GM12865 (cell line): ENCODE measurements at regions not wholly inside any gene's neighbourhood (a gene's known extent, or its start where the extent isn't known, plus 50 kb on each side); places are given as distances from the start of the nearest gene placed in this dataset.

Experiments
- DNase-seq: peaks from one replicate; pipeline ENCODE4 v3.0.0; 2010; ENCODE audit warnings: low read depth
- H3K4me3 ChIP-seq: 2 replicates; pipeline ENCODE4 v1.5.1; 2011; ENCODE audit warnings: mild to moderate bottlenecking, low read depth, low read length, control low read depth
- CTCF ChIP-seq: IDR thresholded peaks from 2 replicates; pipeline ENCODE4 v1.5.1; 2011; ENCODE audit warnings: low read length, control low read depth, low read depth, inconsistent platforms; ENCODE audit not compliant: insufficient read depth; ENCODE audit errors: missing control alignments

GRCh38 chr20:24144371-24144770 lies 155.8 kb upstream of the GGTLC1 start:
- no peak for DNase-seq
- no peak overlapping the region for H3K4me3 ChIP-seq
- no peak for TF ChIP-seq CTCF

- DNase-seq, result no peak
- TF ChIP-seq CTCF, result no peak
- H3K4me3 ChIP-seq, result no peak overlapping the region
These were observed 152.5 kb upstream of the GGTLC1 start for GRCh38 chr20:24141111-24141510.

- H3K4me3 ChIP-seq, result no peak overlapping the region
- no peak for DNase-seq
- TF ChIP-seq CTCF, result no peak
These were observed 151.3 kb upstream of the GGTLC1 start for GRCh38 chr20:24139846-24140245.

- no peak overlapping the region for H3K4me3 ChIP-seq
- TF ChIP-seq CTCF, result no peak
- DNase-seq, result no peak
These were observed 150.4 kb upstream of the GGTLC1 start for GRCh38 chr20:24138951-24139350.

GRCh38 chr20:24138196-24138857 lies 149.7 kb upstream of the GGTLC1 start:
- no peak overlapping the region for H3K4me3 ChIP-seq
- no peak for DNase-seq
- TF ChIP-seq CTCF, result no peak

GRCh38 chr20:24136659-24137246 lies 148.2 kb upstream of the GGTLC1 start:
- DNase-seq, result no peak
- TF ChIP-seq CTCF, result no peak
- H3K4me3 ChIP-seq, result no peak overlapping the region

GRCh38 chr20:24135781-24136180 lies 147.2 kb upstream of the GGTLC1 start:
- no peak for DNase-seq
- no peak for TF ChIP-seq CTCF
- H3K4me3 ChIP-seq, result no peak overlapping the region
